Activated CD4-positive, alpha-beta T cell treated with anti-CD3 and anti-CD28 coated beads for 36 hours (primary cell): ENCODE measurements at regions not wholly inside any gene's neighbourhood (a gene's known extent, or its start where the extent isn't known, plus 50 kb on each side); places are given as distances from the start of the nearest gene placed in this dataset.

Experiments
- ATAC-seq: fragments of 200-7000 bp; cut with Tn5 transposase; one replicate; pipeline ENCODE4 v1.10.0; 2021; ENCODE audit warnings: mild to moderate bottlenecking, moderate library complexity
- CTCF ChIA-PET: fragments of 350-600 bp; sonication (Branson Sonifier 250); formaldehyde crosslinking; loops from one replicate; lab custom pipeline; 2021; ENCODE audit warnings: antibody characterized with exemption; lab: Charles Lee
- POLR2A ChIA-PET: fragments of 350-600 bp; sonication (Branson Sonifier 250); formaldehyde crosslinking; loops from one replicate; lab custom pipeline; 2021; ENCODE audit warnings: antibody characterized with exemption, inconsistent platforms; lab: Charles Lee
- DNase-seq: peaks from one replicate; pipeline ENCODE4 v3.0.0-alpha.2; 2020
- H3K27ac Mint-ChIP-seq: one replicate; pipeline ENCODE4 v1.8.0; 2021; ENCODE audit warnings: mixed read lengths
- H3K27me3 Mint-ChIP-seq: one replicate; pipeline ENCODE4 v1.8.0; 2021; ENCODE audit warnings: mixed read lengths
- H3K36me3 Mint-ChIP-seq: one replicate; pipeline ENCODE4 v1.8.0; 2021; ENCODE audit warnings: low read depth, mixed read lengths
- H3K4me1 Mint-ChIP-seq: one replicate; pipeline ENCODE4 v1.8.0; 2021; ENCODE audit warnings: mixed read lengths
- H3K4me3 Mint-ChIP-seq: one replicate; pipeline ENCODE4 v1.8.0; 2021; ENCODE audit warnings: mild to moderate bottlenecking, moderate library complexity, mixed read lengths
- H3K9me3 Mint-ChIP-seq: one replicate; pipeline ENCODE4 v1.8.0; 2021; ENCODE audit warnings: low read depth, mixed read lengths
- intact Hi-C, 2 experiments: fragments of 100-400 bp; cut with DNase I in 1 of 2; cut with micrococcal nuclease in 1 of 2; formaldehyde crosslinking; loops; one replicate each; pipeline versions ENCODE4 v1.14.2 to v1.15.1; 2022 to 2024; cut with DNase I, micrococcal nuclease

DNA sequence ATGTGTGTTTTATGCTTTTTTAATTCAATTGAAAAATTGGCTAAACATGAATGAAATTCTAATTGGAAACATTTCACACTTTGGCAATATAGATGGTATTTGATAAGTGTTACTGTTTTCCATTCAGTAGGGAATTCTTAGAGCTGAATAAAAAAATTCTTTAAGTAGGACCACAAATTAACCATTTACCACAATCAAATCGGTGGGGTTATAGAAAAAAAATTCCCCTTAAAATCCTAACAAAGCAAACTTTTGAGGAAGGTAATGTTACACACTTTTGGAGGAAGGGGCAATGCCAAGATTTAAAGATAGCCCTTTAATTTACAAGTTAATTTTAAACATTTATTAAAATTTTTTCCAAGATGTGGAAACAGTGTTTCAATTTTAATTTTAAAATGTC lies 279.0 kb upstream of the FIGN start:
- ChIA-PET POLR2A (no interaction called here), CTCF (interaction anchor here (1.4 kb wide), 1 partner anchor 11 kb away, joined by 3 read pairs; no protein-coding TSS in a partner anchor)
- no peak overlapping the region for H3K4me3 Mint-ChIP-seq
- no peak overlapping the region for H3K27ac Mint-ChIP-seq
- H3K36me3 Mint-ChIP-seq = no peaks in the 10 kb centered on the region
- peaks cover 1% of the 10 kb centered on the region for H3K9me3 Mint-ChIP-seq
- ATAC-seq (no peak), DNase-seq (no peak)
- intact Hi-C loops = no loop called here
- no peaks in the 10 kb centered on the region for H3K4me1 Mint-ChIP-seq
- no peaks in the 10 kb centered on the region for H3K27me3 Mint-ChIP-seq

DNA sequence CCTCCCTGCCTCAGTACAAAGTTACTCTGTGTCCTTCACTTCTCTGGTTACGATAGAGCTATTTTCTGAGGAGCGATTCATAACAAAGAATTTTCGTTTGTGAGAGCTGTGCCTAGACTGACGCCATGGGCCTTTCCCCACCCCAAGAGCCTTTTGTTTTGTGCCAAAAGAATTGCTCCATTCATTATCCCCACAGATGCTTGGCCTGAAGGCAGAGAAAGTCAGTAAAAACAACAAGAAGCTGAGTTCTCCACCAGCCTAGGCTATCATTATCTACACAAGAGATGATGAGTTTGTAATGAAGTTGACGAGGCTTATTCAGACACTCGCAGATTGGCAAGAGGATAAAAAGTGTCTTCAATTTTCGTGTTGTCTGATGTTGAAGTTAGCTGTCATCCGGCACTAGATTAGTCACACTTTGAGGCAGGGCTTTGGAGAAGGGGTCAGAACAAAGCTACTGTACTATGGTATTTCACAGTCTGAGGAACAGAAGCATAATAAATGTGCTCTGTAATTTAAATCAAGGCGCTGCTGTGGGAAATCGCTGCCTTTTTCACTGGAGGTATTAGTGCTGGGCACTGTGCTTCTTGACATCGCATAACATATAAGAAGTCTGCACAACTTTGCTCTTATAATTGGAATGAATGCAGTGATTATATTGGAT lies 278.4 kb upstream of the FIGN start:
- CTCF ChIA-PET = interaction anchor here (1.4 kb wide), 1 partner anchor 11 kb away, joined by 3 read pairs; no protein-coding TSS in a partner anchor
- Mint-ChIP-seq H3K4me3 (no peak overlapping the region), H3K27me3 (no peaks in the 10 kb centered on the region), H3K4me1 (no peaks in the 10 kb centered on the region), H3K36me3 (no peaks in the 10 kb centered on the region), H3K9me3 (peaks cover 4% of the 10 kb centered on the region), H3K27ac (no peak overlapping the region)
- intact Hi-C loops = no loop called here
- no peak for ATAC-seq
- no peak for DNase-seq
- POLR2A ChIA-PET = no interaction called here

DNA sequence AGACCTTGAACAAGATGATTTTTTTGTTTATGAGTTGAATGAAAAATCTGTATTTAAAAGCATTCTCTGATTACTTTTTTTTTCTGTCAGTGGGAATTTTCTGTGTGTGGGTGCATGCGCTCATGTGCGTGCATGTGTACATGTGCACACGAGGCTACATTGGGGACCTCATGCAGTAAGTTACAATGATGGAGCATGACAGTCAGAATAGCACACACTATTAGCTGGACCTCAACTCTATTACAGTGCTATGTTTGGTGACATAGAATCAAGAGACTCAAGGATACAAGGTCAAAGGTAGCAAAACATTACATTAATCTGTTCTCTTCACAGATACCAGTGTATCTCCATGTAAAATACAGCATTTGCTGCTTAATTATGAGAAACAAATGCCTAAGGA lies 276.8 kb upstream of the FIGN start:
- DNase-seq = no peak
- intact Hi-C loops = no loop called here
- H3K36me3 Mint-ChIP-seq = no peaks in the 10 kb centered on the region
- CTCF ChIA-PET = no interaction called here
- no peaks in the 10 kb centered on the region for H3K4me1 Mint-ChIP-seq
- POLR2A ChIA-PET = no interaction called here
- H3K4me3 Mint-ChIP-seq = no peak overlapping the region
- no peak overlapping the region for H3K27ac Mint-ChIP-seq
- no peaks in the 10 kb centered on the region for H3K27me3 Mint-ChIP-seq
- ATAC-seq = no peak
- peaks cover 5% of the 10 kb centered on the region for H3K9me3 Mint-ChIP-seq

DNA sequence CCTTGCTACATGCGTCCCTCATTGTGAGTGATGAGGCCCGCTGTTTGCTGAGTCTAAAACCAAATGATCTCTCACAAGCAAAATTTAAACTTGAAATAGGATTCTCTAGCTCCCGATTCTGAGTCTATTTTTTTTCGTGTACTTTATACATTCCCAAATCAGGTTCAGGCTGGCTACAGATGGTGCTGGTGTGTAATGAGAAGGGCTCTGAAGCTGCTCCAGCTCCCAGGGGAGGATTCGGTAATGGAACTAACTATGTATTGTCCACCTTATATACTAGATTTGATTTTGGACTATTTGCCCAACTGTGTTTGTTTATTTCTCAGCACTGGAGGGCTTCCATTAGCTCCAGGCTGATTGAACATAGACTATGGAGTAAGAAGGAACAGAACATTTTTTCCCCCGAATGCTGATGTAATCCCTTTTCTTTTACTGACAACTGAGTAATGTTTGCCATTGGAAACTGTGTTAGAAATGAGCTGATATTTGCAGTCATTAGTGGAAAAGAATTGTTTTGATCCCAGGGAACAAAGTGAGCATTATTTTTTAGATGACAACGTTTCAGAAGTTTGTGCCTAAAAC lies 274.0 kb upstream of the FIGN start:
- no peaks in the 10 kb centered on the region for H3K27me3 Mint-ChIP-seq
- no peak for ATAC-seq
- ChIA-PET CTCF (no interaction called here), POLR2A (no interaction called here)
- no peak overlapping the region for H3K27ac Mint-ChIP-seq
- no peaks in the 10 kb centered on the region for H3K4me1 Mint-ChIP-seq
- no peak for DNase-seq
- H3K4me3 Mint-ChIP-seq = no peak overlapping the region
- H3K9me3 Mint-ChIP-seq = peaks cover 5% of the 10 kb centered on the region
- H3K36me3 Mint-ChIP-seq = no peaks in the 10 kb centered on the region
- intact Hi-C loops = no loop called here

DNA sequence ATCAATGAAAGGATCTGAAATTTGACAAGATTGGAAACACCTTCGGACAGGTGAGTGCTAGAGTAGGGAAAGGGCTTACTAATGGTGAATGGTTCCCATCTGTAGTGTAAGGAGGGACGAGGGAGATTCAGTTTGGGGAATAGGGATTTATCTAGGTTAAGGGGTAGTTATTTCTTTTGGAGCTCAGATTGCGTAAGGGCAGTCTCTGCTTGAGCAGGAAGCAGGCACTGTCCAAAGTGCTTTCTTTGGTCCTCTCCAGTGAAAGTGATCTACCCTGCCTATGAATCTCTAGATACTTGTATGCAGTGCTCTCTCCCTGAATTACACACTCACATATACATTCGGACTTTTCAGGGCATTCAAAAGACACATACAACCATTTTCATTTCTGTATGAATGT lies 272.9 kb upstream of the FIGN start:
- Mint-ChIP-seq H3K9me3 (peaks cover 4% of the 10 kb centered on the region), H3K27ac (no peak overlapping the region), H3K36me3 (no peaks in the 10 kb centered on the region), H3K4me1 (no peaks in the 10 kb centered on the region), H3K4me3 (no peak overlapping the region), H3K27me3 (no peaks in the 10 kb centered on the region)
- CTCF ChIA-PET = no interaction called here
- intact Hi-C loops = no loop called here
- POLR2A ChIA-PET = no interaction called here
- no peak for DNase-seq
- ATAC-seq = no peak

DNA sequence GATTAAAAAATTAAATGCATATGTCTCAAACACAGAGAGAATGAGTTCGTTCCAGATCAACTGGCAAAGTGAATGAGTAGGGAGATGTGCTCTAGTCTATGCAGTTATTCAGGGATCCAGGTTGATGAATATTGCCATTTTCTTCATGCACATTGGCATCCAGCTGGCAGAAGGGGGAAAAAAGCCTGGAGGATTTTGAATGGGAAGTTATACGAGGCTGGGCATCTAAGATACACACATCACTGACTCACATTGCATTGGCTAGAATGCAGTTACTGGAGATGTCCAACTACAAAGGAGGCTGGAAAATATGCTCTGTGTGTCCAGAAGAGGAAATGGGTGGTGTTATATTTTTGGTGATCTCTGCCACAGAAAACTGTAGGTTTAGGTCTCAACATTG lies 270.9 kb upstream of the FIGN start:
- ChIA-PET POLR2A (no interaction called here), CTCF (no interaction called here)
- Mint-ChIP-seq H3K36me3 (no peaks in the 10 kb centered on the region), H3K27me3 (no peaks in the 10 kb centered on the region), H3K9me3 (peaks cover 4% of the 10 kb centered on the region), H3K4me1 (no peaks in the 10 kb centered on the region), H3K4me3 (no peak overlapping the region), H3K27ac (no peak overlapping the region)
- no peak for DNase-seq
- intact Hi-C loops = no loop called here
- ATAC-seq = no peak

DNA sequence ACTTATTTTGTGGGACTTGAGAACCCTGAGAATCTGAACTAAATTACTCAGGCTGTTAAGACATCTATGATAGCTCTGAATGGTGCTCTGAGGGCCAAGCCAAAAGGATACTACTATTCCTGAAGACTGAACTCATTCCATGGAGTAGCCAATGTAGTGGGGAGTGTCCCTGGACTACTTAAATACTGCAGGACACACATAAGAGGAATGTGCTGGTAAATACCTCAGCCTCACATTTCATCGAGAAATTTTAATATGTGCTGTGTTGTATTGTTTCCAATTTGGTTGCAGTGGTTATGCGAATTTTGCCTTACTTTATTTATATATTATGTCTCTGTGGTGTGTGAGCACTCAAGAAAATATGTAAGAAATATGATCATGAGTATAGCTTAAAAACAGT lies 264.4 kb upstream of the FIGN start:
- ATAC-seq = no peak
- DNase-seq = no peak
- CTCF ChIA-PET = interaction anchor here (0.5 kb wide), 1 partner anchor 1696 kb away, joined by 3 read pairs; no protein-coding TSS in a partner anchor
- no peaks in the 10 kb centered on the region for H3K36me3 Mint-ChIP-seq
- H3K4me1 Mint-ChIP-seq = no peaks in the 10 kb centered on the region
- no peaks in the 10 kb centered on the region for H3K27me3 Mint-ChIP-seq
- H3K27ac Mint-ChIP-seq = no peak overlapping the region
- no peak overlapping the region for H3K4me3 Mint-ChIP-seq
- H3K9me3 Mint-ChIP-seq = no peaks in the 10 kb centered on the region
- intact Hi-C loops = no loop called here
- POLR2A ChIA-PET = no interaction called here

DNA sequence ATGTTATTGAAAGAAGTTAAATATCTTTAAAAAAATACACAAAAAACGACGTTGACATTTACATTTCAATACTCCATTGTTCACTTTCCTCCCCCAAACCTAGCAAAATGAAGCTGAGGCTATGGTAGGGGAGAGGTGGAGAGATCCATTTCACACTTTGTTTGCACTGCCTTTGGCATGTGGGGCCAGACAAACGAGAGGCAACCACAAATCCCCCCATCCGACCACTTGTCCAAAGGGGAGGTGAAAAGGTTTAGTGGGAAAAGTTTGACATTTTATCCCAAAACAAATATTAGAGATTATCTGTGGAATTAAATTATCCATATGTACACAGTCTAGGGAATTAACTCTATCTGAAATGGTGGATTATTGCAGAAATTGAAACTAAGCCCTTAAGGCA lies 261.7 kb upstream of the FIGN start:
- Mint-ChIP-seq H3K36me3 (no peaks in the 10 kb centered on the region), H3K27me3 (no peaks in the 10 kb centered on the region), H3K4me1 (no peaks in the 10 kb centered on the region), H3K27ac (no peak overlapping the region), H3K4me3 (no peak overlapping the region), H3K9me3 (no peaks in the 10 kb centered on the region)
- CTCF ChIA-PET = no interaction called here
- DNase-seq = no peak
- intact Hi-C loops = no loop called here
- ATAC-seq = no peak
- POLR2A ChIA-PET = no interaction called here

DNA sequence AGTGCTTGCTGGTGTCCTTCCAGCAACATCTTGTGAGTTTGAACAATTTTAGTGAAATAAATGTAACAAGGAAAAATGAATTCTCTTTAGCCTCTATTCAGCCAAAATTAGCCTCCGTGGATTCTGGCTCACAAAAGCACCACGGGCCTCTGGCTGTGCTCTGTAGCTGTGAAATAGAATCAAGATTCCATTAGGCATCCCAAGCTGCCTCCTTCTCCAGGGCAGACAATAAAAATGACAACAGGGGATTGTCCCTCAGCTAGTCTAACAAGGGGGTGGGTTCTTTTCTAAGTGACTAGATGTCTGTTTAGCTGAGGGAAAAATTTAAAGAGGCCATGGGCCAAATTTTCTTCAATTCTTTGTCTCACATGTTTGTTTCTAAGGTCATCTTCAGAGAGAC lies 254.7 kb upstream of the FIGN start:
- DNase-seq (no peak), ATAC-seq (no peak)
- POLR2A ChIA-PET = no interaction called here
- Mint-ChIP-seq H3K27me3 (no peaks in the 10 kb centered on the region), H3K27ac (no peak overlapping the region), H3K9me3 (peaks cover 2% of the 10 kb centered on the region), H3K4me3 (no peak overlapping the region), H3K4me1 (no peaks in the 10 kb centered on the region), H3K36me3 (no peaks in the 10 kb centered on the region)
- CTCF ChIA-PET = interaction anchor here (1.0 kb wide), 1 partner anchor 14 kb away, joined by 3 read pairs; no protein-coding TSS in a partner anchor
- intact Hi-C loops = no loop called here

DNA sequence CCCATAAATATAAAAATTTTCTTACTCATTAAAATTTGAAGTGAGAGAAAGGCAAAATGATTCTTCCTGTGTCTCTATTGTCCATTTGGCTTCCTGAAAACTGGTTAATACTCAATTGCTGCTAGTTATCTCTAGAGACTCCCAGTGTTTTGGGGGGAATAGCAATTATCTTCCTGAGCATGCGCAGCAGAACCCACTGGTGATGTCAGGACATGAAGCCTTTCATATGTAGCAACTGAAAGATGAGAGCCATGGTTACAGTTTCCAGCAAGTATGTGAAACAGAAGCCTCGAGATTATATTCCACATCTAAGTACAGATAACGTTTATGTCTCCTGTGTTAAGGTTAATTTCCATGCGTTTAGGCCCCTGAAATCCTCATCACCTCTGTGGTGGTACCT lies 254.3 kb upstream of the FIGN start:
- ATAC-seq (no peak), DNase-seq (no peak)
- Mint-ChIP-seq H3K27me3 (no peaks in the 10 kb centered on the region), H3K36me3 (no peaks in the 10 kb centered on the region), H3K4me3 (no peak overlapping the region), H3K4me1 (no peaks in the 10 kb centered on the region), H3K9me3 (peaks cover 2% of the 10 kb centered on the region), H3K27ac (no peak overlapping the region)
- POLR2A ChIA-PET = no interaction called here
- CTCF ChIA-PET = no interaction called here
- intact Hi-C loops = no loop called here

DNA sequence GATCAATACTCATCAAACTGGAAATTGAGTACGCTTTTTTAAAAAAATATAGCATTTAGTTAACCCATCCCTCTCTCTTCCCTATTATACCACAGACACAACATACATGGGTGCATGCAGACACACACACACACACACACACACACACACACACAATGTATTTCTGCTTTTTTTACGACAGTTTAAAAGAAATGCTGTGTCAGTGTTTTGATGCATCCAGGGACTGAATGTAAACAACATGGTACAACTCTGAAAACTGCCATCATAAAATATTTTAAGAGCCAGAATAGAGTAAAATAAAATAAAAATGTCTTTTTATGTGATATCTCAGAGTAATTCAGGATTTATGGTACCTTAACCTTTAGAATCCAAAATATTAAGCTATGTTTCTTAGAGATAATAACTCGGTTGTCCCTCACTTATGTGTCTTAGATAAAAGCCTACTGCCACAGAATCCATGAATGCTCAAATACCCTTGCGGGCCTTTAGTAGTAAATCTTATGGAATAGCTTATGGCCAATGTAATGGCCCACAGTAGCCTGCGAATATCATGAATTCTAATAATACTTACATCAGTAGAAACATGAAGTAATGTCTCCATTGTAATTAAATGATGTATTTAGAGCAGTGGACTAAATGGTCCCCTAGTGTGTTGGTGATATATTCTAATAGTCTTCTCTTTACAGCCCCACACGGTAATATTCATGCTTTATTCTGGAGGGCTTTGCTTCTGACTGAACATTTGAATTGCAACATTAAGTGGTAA lies 251.6 kb upstream of the FIGN start:
- Mint-ChIP-seq H3K36me3 (no peaks in the 10 kb centered on the region), H3K4me3 (no peak overlapping the region), H3K9me3 (peaks cover 2% of the 10 kb centered on the region), H3K4me1 (no peaks in the 10 kb centered on the region), H3K27me3 (no peaks in the 10 kb centered on the region), H3K27ac (no peak overlapping the region)
- POLR2A ChIA-PET = no interaction called here
- intact Hi-C loops = no loop called here
- CTCF ChIA-PET = no interaction called here
- ATAC-seq = no peak
- DNase-seq = no peak

DNA sequence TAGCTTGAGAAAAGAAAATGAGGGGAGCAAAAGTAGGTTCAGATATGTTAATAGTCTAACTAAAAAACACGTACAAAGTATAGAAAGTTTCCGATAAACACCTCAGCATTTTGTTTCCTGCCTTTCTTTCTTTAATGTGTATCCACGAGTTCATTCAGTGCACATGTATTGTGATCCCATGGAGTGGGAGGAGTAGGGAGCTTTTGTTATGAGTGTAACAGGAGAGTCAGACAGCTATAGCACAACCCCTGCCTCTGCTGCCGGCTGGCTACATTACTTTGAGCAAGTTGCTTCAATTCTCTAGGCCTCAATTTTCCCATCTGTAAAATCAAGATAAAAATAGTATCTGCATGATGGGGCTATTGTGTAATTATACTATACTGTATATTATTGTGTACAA lies 249.2 kb upstream of the FIGN start:
- ChIA-PET CTCF (interaction anchor here (0.6 kb wide), 1 partner anchor 83 kb away, joined by 3 read pairs; no protein-coding TSS in a partner anchor), POLR2A (no interaction called here)
- no peaks in the 10 kb centered on the region for H3K4me1 Mint-ChIP-seq
- no peak overlapping the region for H3K27ac Mint-ChIP-seq
- H3K9me3 Mint-ChIP-seq = peaks cover 3% of the 10 kb centered on the region
- H3K36me3 Mint-ChIP-seq = no peaks in the 10 kb centered on the region
- H3K4me3 Mint-ChIP-seq = no peak overlapping the region
- intact Hi-C loops = no loop called here
- DNase-seq = no peak
- ATAC-seq = no peak
- H3K27me3 Mint-ChIP-seq = no peaks in the 10 kb centered on the region
